ENCODE measurements at regions not wholly inside any gene's neighbourhood (a gene's known extent, or its start where the extent isn't known, plus 50 kb on each side); places are given as distances from the start of the nearest gene placed in this dataset.

- Histone ChIP-seq H3K36me3 (ENCODE audit: control insufficient read depth in 1 of 2, insufficient read depth in 2 of 2, low read length in 1 of 2) (no peaks in the 10 kb centered on the region), H3K27ac (ENCODE audit: low read depth in 1 of 2, low read length in 2 of 2) (no peak overlapping the region), H3K9me3 (ENCODE audit: control insufficient read depth, low read length) (no peaks in the 10 kb centered on the region), H3K4me1 (ENCODE audit: control insufficient read depth in 1 of 2, insufficient read depth in 2 of 2, low read length in 2 of 2) (peaks cover 0 to 2% of the 10 kb centered on the region in 2 donors), H3K4me3 (ENCODE audit: low read length in 2 of 2) (no peak overlapping the region), H3K27me3 (ENCODE audit: control insufficient read depth in 1 of 2, insufficient read depth in 2 of 2, low read length in 1 of 2) (no peaks in the 10 kb centered on the region)
- DNase-seq = no peak
- intact Hi-C loops (cut with DNase I) = no loop called here
- WGBS, 2 donors = 86 to 91% methylated on average over 2 of the region's 2 CpGs
- ATAC-seq (ENCODE audit: low FRiP score) = no peak
Measured at GRCh38 chr5:33260098-33260497, 180.7 kb upstream of the TARS1 start.

DNA sequence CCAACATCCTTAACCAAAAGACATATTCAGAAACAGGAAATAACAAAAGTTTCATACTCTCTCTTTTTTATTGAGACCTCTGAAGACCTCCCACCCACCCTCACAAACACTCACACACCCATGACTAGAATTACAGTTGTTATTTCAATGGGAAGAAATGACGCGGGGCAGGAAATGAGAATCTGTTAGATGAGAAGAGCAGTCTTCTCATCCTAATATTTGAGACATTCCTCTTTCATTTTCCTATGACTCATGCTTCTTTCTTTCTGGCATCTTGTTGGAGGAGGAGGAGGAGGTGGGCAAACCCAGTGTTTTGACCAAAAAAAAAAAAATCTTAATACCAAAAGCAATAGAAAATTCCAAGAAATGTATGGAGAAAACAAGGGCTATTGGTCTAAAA lies 179.5 kb upstream of the TARS1 start:
- 67 to 72% methylated on average over 2 of the region's 2 CpGs for WGBS, 2 donors
- Histone ChIP-seq H3K27ac (ENCODE audit: low read depth in 1 of 2, low read length in 2 of 2) (no peak overlapping the region), H3K4me1 (ENCODE audit: control insufficient read depth in 1 of 2, insufficient read depth in 2 of 2, low read length in 2 of 2) (peaks cover 0 to 2% of the 10 kb centered on the region in 2 donors), H3K4me3 (ENCODE audit: low read length in 2 of 2) (no peak overlapping the region), H3K27me3 (ENCODE audit: control insufficient read depth in 1 of 2, insufficient read depth in 2 of 2, low read length in 1 of 2) (no peaks in the 10 kb centered on the region), H3K36me3 (ENCODE audit: control insufficient read depth in 1 of 2, insufficient read depth in 2 of 2, low read length in 1 of 2) (no peaks in the 10 kb centered on the region), H3K9me3 (ENCODE audit: control insufficient read depth, low read length) (no peaks in the 10 kb centered on the region)
- DNase-seq = no peak
- intact Hi-C loops (cut with DNase I) = no loop called here
- ATAC-seq (ENCODE audit: low FRiP score) = no peak

- no peak overlapping the region for H3K27ac ChIP-seq (ENCODE audit: low read depth in 1 of 2, low read length in 2 of 2)
- DNase-seq (no peak), ATAC-seq (ENCODE audit: low FRiP score) (no peak)
- H3K4me3 ChIP-seq (ENCODE audit: low read length in 2 of 2) = no peak overlapping the region
- 95 to 97% methylated on average over 2 of the region's 2 CpGs for WGBS, 2 donors
- H3K4me1 ChIP-seq (ENCODE audit: control insufficient read depth in 1 of 2, insufficient read depth in 2 of 2, low read length in 2 of 2) = peaks cover 0 to 2% of the 10 kb centered on the region in 2 donors
- no peaks in the 10 kb centered on the region for H3K9me3 ChIP-seq (ENCODE audit: control insufficient read depth, low read length)
- no peaks in the 10 kb centered on the region for H3K36me3 ChIP-seq (ENCODE audit: control insufficient read depth in 1 of 2, insufficient read depth in 2 of 2, low read length in 1 of 2)
- H3K27me3 ChIP-seq (ENCODE audit: control insufficient read depth in 1 of 2, insufficient read depth in 2 of 2, low read length in 1 of 2) = no peaks in the 10 kb centered on the region
- intact Hi-C loops (cut with DNase I) = no loop called here
Measured at GRCh38 chr5:33261747-33262146, 179.0 kb upstream of the TARS1 start.

GRCh38 chr5:33267801-33268200 lies 173.0 kb upstream of the TARS1 start:
- Histone ChIP-seq H3K9me3 (ENCODE audit: control insufficient read depth, low read length) (no peaks in the 10 kb centered on the region), H3K36me3 (ENCODE audit: control insufficient read depth in 1 of 2, insufficient read depth in 2 of 2, low read length in 1 of 2) (no peaks in the 10 kb centered on the region), H3K4me3 (ENCODE audit: low read length in 2 of 2) (no peak overlapping the region), H3K27ac (ENCODE audit: low read depth in 1 of 2, low read length in 2 of 2) (no peak overlapping the region), H3K27me3 (ENCODE audit: control insufficient read depth in 1 of 2, insufficient read depth in 2 of 2, low read length in 1 of 2) (no peaks in the 10 kb centered on the region), H3K4me1 (ENCODE audit: control insufficient read depth in 1 of 2, insufficient read depth in 2 of 2, low read length in 2 of 2) (peaks cover 0 to 7% of the 10 kb centered on the region in 2 donors)
- DNase-seq (no peak), ATAC-seq (ENCODE audit: low FRiP score) (no peak)
- WGBS, 2 donors = 97% methylated on average over 1 of the region's 1 CpG
- intact Hi-C loops (cut with DNase I) = no loop called here

DNA sequence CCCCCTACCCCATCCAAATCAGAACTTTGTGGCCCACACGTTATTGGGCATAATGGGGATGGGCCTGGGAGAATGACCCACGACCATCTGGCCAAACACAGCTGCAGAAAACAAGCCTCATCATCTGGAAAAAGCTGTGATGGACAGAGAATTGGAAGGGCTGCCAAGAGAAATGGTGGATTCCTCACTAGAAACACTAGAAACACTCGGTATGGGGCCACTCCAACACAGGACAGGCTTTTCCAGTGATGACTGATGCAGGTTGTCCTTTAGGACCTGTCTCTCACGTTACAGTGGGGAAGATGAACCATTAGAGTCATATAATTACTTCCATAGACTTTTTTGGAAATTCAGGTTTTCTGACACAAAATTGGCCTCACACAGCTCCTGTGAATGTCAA lies 172.4 kb upstream of the TARS1 start:
- WGBS, 2 donors = 89 to 91% methylated on average over 4 of the region's 4 CpGs
- H3K36me3 ChIP-seq (ENCODE audit: control insufficient read depth in 1 of 2, insufficient read depth in 2 of 2, low read length in 1 of 2) = no peaks in the 10 kb centered on the region
- intact Hi-C loops (cut with DNase I) = no loop called here
- H3K9me3 ChIP-seq (ENCODE audit: control insufficient read depth, low read length) = no peaks in the 10 kb centered on the region
- H3K27me3 ChIP-seq (ENCODE audit: control insufficient read depth in 1 of 2, insufficient read depth in 2 of 2, low read length in 1 of 2) = no peaks in the 10 kb centered on the region
- peaks cover 0 to 7% of the 10 kb centered on the region in 2 donors for H3K4me1 ChIP-seq (ENCODE audit: control insufficient read depth in 1 of 2, insufficient read depth in 2 of 2, low read length in 2 of 2)
- H3K4me3 ChIP-seq (ENCODE audit: low read length in 2 of 2) = no peak overlapping the region
- ATAC-seq (ENCODE audit: low FRiP score) = no peak
- DNase-seq = no peak
- no peak overlapping the region for H3K27ac ChIP-seq (ENCODE audit: low read depth in 1 of 2, low read length in 2 of 2)

DNA sequence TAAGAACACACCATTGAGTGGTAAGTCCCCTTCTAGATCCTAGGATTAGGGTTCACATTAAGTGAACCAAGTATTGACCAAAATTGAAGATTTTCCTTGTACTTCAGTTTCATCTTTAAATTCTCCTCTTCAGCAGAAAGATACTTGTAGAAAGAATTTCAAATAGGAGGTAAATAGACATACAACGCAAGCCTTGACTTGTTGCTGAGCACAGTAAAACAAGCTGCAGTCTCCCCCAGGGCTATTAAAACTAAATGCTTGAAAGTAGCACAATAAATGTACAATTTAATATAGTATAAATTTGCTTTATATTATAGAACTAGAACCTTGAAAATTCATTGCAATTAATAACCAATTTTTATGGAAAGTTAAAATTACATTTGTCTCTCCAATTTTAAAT lies 170.1 kb upstream of the TARS1 start:
- H3K9me3 ChIP-seq (ENCODE audit: control insufficient read depth, low read length) = no peaks in the 10 kb centered on the region
- H3K4me3 ChIP-seq (ENCODE audit: low read length in 2 of 2) = no peak overlapping the region
- no peak overlapping the region for H3K27ac ChIP-seq (ENCODE audit: low read depth in 1 of 2, low read length in 2 of 2)
- intact Hi-C loops (cut with DNase I) = no loop called here
- WGBS, 2 donors = 97 to 100% methylated on average over 1 of the region's 1 CpG
- DNase-seq (no peak), ATAC-seq (ENCODE audit: low FRiP score) (no peak)
- H3K36me3 ChIP-seq (ENCODE audit: control insufficient read depth in 1 of 2, insufficient read depth in 2 of 2, low read length in 1 of 2) = no peaks in the 10 kb centered on the region
- H3K27me3 ChIP-seq (ENCODE audit: control insufficient read depth in 1 of 2, insufficient read depth in 2 of 2, low read length in 1 of 2) = no peaks in the 10 kb centered on the region
- peaks cover 0 to 7% of the 10 kb centered on the region in 2 donors for H3K4me1 ChIP-seq (ENCODE audit: control insufficient read depth in 1 of 2, insufficient read depth in 2 of 2, low read length in 2 of 2)

- H3K36me3 ChIP-seq (ENCODE audit: control insufficient read depth in 1 of 2, insufficient read depth in 2 of 2, low read length in 1 of 2) = no peaks in the 10 kb centered on the region
- 7 to 11% methylated on average over 1 of the region's 1 CpG for WGBS, 2 donors
- ATAC-seq (ENCODE audit: low FRiP score) = no peak
- H3K9me3 ChIP-seq (ENCODE audit: control insufficient read depth, low read length) = no peaks in the 10 kb centered on the region
- no peaks in the 10 kb centered on the region for H3K27me3 ChIP-seq (ENCODE audit: control insufficient read depth in 1 of 2, insufficient read depth in 2 of 2, low read length in 1 of 2)
- DNase-seq = no peak
- intact Hi-C loops (cut with DNase I) = no loop called here
- no peak overlapping the region for H3K4me3 ChIP-seq (ENCODE audit: low read length in 2 of 2)
- H3K4me1 ChIP-seq (ENCODE audit: control insufficient read depth in 1 of 2, insufficient read depth in 2 of 2, low read length in 2 of 2) = peaks cover 0 to 12% of the 10 kb centered on the region in 2 donors
- H3K27ac ChIP-seq (ENCODE audit: low read depth in 1 of 2, low read length in 2 of 2) = no peak overlapping the region
Measured at GRCh38 chr5:33271606-33272005, 169.2 kb upstream of the TARS1 start.

DNA sequence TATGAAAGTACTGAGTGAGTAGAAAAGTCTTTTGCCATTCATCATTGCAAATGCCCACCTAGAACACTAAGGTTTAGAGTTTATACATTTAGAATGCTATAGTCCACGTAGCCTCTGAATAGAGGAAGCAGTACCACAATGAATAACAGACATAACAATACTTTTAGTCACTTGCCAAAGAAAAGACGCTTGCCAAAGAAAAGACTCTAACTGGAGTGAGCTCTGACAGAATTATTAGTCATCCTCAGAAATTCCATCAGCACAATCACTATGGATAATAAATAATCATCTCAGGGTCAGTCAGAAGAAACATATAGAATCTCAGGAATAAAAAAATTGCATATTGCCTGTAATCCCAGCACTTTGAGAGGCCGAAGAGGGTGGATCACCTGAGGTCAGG lies 168.5 kb upstream of the TARS1 start:
- intact Hi-C loops (cut with DNase I) = no loop called here
- Histone ChIP-seq H3K4me3 (ENCODE audit: low read length in 2 of 2) (no peak overlapping the region), H3K9me3 (ENCODE audit: control insufficient read depth, low read length) (no peaks in the 10 kb centered on the region), H3K27me3 (ENCODE audit: control insufficient read depth in 1 of 2, insufficient read depth in 2 of 2, low read length in 1 of 2) (no peaks in the 10 kb centered on the region), H3K27ac (ENCODE audit: low read depth in 1 of 2, low read length in 2 of 2) (no peak overlapping the region), H3K36me3 (ENCODE audit: control insufficient read depth in 1 of 2, insufficient read depth in 2 of 2, low read length in 1 of 2) (no peaks in the 10 kb centered on the region), H3K4me1 (ENCODE audit: control insufficient read depth in 1 of 2, insufficient read depth in 2 of 2, low read length in 2 of 2) (peaks cover 0 to 17% of the 10 kb centered on the region in 2 donors)
- 15 to 24% methylated on average over 3 of the region's 3 CpGs for WGBS, 2 donors
- no peak for ATAC-seq (ENCODE audit: low FRiP score)
- DNase-seq = no peak

- H3K27ac ChIP-seq (ENCODE audit: low read depth in 1 of 2, low read length in 2 of 2) = no peak overlapping the region
- DNase-seq (no peak), ATAC-seq (ENCODE audit: low FRiP score) (no peak)
- intact Hi-C loops (cut with DNase I) = no loop called here
- peaks cover 0 to 10% of the 10 kb centered on the region in 2 donors for H3K4me1 ChIP-seq (ENCODE audit: control insufficient read depth in 1 of 2, insufficient read depth in 2 of 2, low read length in 2 of 2)
- H3K4me3 ChIP-seq (ENCODE audit: low read length in 2 of 2) = no peak overlapping the region
- no peaks in the 10 kb centered on the region for H3K9me3 ChIP-seq (ENCODE audit: control insufficient read depth, low read length)
- H3K27me3 ChIP-seq (ENCODE audit: control insufficient read depth in 1 of 2, insufficient read depth in 2 of 2, low read length in 1 of 2) = no peaks in the 10 kb centered on the region
- no peaks in the 10 kb centered on the region for H3K36me3 ChIP-seq (ENCODE audit: control insufficient read depth in 1 of 2, insufficient read depth in 2 of 2, low read length in 1 of 2)
Measured at GRCh38 chr5:33273985-33274384, 166.8 kb upstream of the TARS1 start.

Measured in aorta (tissue), 5 donors.